ENCODE measurements at regions not wholly inside any gene's neighbourhood (a gene's known extent, or its start where the extent isn't known, plus 50 kb on each side); places are given as distances from the start of the nearest gene placed in this dataset.

DNA sequence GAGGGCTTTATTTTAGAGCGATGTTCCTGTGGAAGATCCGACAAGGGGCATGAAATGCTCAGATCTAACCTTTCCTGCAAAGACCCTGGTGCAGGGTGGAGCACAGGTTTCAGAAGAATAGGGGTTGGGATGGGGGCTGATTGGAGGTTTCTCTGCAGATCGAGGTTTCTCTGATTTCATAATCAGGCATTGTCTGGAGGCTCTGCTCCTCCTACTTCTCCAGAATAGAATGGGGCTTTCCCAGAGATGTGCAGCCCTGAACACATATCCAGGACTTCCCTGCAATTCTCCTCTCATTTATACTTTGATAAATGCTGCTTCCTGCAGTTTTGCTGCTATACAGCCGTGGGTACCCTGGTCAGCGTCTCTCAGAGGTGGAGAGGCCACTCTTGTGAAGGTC is 397.6 kb upstream of the BOD1L1 start:
- H3K4me3 Mint-ChIP-seq (ENCODE audit: unreplicated experiment): no peak overlapping the region
- no peaks in the 10 kb centered on the region for H3K4me1 Mint-ChIP-seq (ENCODE audit: unreplicated experiment)
- H3K27me3 Mint-ChIP-seq (ENCODE audit: unreplicated experiment): peaks cover 2% of the 10 kb centered on the region
- no peaks in the 10 kb centered on the region for H3K36me3 Mint-ChIP-seq (ENCODE audit: low read depth, unreplicated experiment)
- no peak overlapping the region for H3K27ac Mint-ChIP-seq (ENCODE audit: unreplicated experiment)
- no peak for DNase-seq (ENCODE audit: low spot score)
- H3K9me3 Mint-ChIP-seq (ENCODE audit: unreplicated experiment): no peaks in the 10 kb centered on the region
- TF ChIP-seq, protein P1, sequence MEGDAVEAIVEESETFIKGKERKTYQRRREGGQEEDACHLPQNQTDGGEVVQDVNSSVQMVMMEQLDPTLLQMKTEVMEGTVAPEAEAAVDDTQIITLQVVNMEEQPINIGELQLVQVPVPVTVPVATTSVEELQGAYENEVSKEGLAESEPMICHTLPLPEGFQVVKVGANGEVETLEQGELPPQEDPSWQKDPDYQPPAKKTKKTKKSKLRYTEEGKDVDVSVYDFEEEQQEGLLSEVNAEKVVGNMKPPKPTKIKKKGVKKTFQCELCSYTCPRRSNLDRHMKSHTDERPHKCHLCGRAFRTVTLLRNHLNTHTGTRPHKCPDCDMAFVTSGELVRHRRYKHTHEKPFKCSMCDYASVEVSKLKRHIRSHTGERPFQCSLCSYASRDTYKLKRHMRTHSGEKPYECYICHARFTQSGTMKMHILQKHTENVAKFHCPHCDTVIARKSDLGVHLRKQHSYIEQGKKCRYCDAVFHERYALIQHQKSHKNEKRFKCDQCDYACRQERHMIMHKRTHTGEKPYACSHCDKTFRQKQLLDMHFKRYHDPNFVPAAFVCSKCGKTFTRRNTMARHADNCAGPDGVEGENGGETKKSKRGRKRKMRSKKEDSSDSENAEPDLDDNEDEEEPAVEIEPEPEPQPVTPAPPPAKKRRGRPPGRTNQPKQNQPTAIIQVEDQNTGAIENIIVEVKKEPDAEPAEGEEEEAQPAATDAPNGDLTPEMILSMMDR (IDR thresholded peaks at IDR 0.05; ENCODE audit: unreplicated experiment): no peak

DNA sequence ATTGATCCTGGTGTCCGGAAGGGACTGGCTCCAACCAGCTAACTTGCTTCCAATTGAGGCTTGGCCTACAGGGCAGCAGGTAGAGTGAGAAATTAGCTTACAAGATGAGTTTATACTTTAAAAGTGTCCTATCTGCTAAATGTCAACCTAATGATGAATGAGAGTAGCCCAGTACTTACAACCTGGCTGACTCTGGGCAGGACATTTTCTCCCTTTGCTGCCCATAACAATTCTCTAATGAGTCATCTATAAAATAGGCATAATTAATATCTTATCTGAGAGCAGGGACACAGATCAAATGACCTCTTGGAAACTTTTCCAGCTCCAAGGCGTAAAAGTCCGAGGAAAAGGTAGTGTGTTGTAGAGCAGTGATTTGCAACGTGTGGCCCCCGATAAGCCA is 398.4 kb upstream of the BOD1L1 start:
- TF ChIP-seq, protein P1 (IDR thresholded peaks at IDR 0.05; ENCODE audit: unreplicated experiment): no peak
- Mint-ChIP-seq H3K4me1 (ENCODE audit: unreplicated experiment) (no peaks in the 10 kb centered on the region), H3K9me3 (ENCODE audit: unreplicated experiment) (no peaks in the 10 kb centered on the region), H3K27ac (ENCODE audit: unreplicated experiment) (no peak overlapping the region), H3K27me3 (ENCODE audit: unreplicated experiment) (peaks cover 2% of the 10 kb centered on the region), H3K4me3 (ENCODE audit: unreplicated experiment) (no peak overlapping the region), H3K36me3 (ENCODE audit: low read depth, unreplicated experiment) (no peaks in the 10 kb centered on the region)
- no peak for DNase-seq (ENCODE audit: low spot score)

DNA sequence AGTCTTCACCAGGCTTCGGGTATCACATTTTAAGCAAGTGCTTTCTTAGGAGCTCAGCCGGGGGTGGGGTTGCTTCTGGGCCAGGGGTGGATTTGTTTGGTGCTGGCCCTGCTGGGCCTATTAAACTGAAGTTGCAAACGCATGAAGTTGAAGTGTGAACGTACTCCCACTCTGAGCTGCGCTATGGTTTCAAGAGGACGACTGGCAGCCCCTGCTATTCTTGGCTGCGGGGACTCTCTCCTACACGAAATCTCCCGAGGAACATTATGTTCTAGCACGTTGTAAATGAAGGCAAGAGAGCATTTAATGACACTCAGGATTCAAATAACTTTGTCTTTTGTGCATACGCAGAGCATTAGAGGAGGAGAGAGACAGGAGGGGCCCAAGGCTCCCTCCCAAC is 401.3 kb upstream of the BOD1L1 start:
- Mint-ChIP-seq H3K4me1 (ENCODE audit: unreplicated experiment) (no peaks in the 10 kb centered on the region), H3K27ac (ENCODE audit: unreplicated experiment) (no peak overlapping the region), H3K36me3 (ENCODE audit: low read depth, unreplicated experiment) (no peaks in the 10 kb centered on the region), H3K9me3 (ENCODE audit: unreplicated experiment) (no peaks in the 10 kb centered on the region), H3K27me3 (ENCODE audit: unreplicated experiment) (peaks cover 2% of the 10 kb centered on the region), H3K4me3 (ENCODE audit: unreplicated experiment) (no peak overlapping the region)
- TF ChIP-seq, protein P1 (IDR thresholded peaks at IDR 0.05; ENCODE audit: unreplicated experiment): no peak
- DNase-seq (ENCODE audit: low spot score): no peak

DNA sequence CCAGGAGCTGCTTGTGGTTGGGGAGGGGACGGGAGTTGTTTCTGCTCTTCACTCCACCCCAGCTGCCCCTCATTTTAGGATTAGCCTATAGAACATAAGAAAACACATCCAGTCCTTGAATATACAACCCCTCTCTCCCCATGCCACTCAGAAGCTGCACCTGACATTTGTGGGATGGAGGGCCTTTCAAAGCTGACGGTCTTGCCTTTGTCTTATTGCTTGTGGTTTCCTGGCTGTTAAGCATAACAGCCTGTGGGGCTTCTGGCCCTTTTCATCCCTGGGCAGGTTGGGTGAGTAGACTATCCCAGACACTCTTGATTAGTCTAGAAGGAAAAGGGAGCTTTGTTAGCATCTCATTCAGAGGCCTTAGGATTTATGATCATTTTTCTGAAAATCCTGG is 407.6 kb upstream of the BOD1L1 start:
- TF ChIP-seq, protein P1 (IDR thresholded peaks at IDR 0.05; ENCODE audit: unreplicated experiment): no peak
- Mint-ChIP-seq H3K9me3 (ENCODE audit: unreplicated experiment) (no peaks in the 10 kb centered on the region), H3K4me3 (ENCODE audit: unreplicated experiment) (no peak overlapping the region), H3K27ac (ENCODE audit: unreplicated experiment) (no peak overlapping the region), H3K4me1 (ENCODE audit: unreplicated experiment) (no peaks in the 10 kb centered on the region), H3K36me3 (ENCODE audit: low read depth, unreplicated experiment) (no peaks in the 10 kb centered on the region), H3K27me3 (ENCODE audit: unreplicated experiment) (no peaks in the 10 kb centered on the region)
- DNase-seq (ENCODE audit: low spot score): no peak

- H3K36me3 Mint-ChIP-seq (ENCODE audit: low read depth, unreplicated experiment): no peaks in the 10 kb centered on the region
- no peak overlapping the region for H3K4me3 Mint-ChIP-seq (ENCODE audit: unreplicated experiment)
- TF ChIP-seq, protein P1 (IDR thresholded peaks at IDR 0.05; ENCODE audit: unreplicated experiment): no peak
- H3K27me3 Mint-ChIP-seq (ENCODE audit: unreplicated experiment): no peaks in the 10 kb centered on the region
- DNase-seq (ENCODE audit: low spot score): no peak
- H3K27ac Mint-ChIP-seq (ENCODE audit: unreplicated experiment): no peak overlapping the region
- no peaks in the 10 kb centered on the region for H3K4me1 Mint-ChIP-seq (ENCODE audit: unreplicated experiment)
- H3K9me3 Mint-ChIP-seq (ENCODE audit: unreplicated experiment): no peaks in the 10 kb centered on the region
These were observed 415.7 kb upstream of the BOD1L1 start for GRCh38 chr4:14043203-14043602.
